ENCODE measurements at regions not wholly inside any gene's neighbourhood (a gene's known extent, or its start where the extent isn't known, plus 50 kb on each side); places are given as distances from the start of the nearest gene placed in this dataset.
"Not testable (repeated sequence)": the region's sequence is repeated elsewhere in the genome, so short reads cannot be mapped to it uniquely, and the experiment has no call there.

DNA sequence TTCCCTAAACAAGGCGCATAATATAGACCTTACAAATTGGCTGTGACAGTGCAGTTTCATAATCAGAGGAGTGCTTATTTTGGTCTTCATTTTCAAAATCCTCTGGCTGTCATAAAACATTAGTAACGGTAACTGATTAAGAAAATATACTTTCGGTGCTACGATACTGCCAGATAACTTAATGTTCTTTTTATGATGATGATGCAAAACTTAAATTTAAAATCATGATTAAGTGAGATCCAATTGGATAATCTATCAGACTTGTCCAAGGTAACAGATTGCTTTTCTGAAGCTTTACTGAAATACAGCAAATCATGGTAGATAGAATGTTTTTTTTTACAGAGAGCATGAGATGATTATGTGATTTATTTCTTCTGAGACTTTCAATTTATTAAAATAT is 364.2 kb upstream of the CNTN3 start:
- no peak for DNase-seq

GRCh38 chr3:74985028-74985904 is 370.8 kb upstream of the CNTN3 start:
- not testable (repeated sequence) for DNase-seq

GRCh38 chr3:74988095-74988494 is 373.6 kb upstream of the CNTN3 start:
- DNase-seq = no peak

DNA sequence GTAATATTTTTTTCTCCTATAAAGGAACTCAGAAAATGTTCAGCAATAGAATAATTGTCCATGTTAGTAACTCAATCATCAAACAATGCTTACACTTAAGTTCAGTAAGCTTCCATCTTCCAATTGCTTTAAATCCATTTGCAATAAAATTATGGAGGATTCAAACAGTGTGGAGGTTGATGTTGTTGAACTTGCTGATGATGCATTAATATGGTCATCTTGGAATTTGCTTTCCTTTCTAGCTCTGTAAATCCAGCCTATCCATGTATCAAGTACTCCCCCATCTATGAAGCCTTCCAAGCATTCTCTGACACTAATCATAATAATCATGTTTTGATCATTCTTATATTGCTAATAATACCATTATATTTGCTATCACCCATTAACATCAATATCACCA is 378.4 kb upstream of the CNTN3 start:
- DNase-seq = no peak

DNA sequence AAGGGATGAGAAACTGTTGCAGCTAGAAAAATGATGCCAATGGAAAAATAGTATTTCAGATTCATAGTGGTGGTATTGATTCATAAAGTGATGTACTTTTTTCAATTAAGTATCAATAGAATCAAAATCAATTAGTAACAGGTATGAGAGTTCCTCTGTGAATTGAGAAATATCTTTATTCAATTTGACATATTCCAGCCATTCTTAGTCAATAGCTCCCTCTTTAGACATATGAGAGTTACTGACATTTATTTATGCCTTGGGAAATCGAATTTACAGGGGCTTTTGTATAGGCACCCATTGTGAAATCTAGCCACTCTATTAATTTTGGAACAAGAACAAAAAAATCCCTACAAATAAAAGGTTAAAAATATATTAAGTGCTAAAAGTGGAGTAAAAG is 386.9 kb upstream of the CNTN3 start:
- DNase-seq = no peak

GRCh38 chr3:75012791-75013331 is 398.4 kb upstream of the CNTN3 start:
- no peak for DNase-seq

- DNase-seq = no peak
Measured at GRCh38 chr3:75014008-75014407, 399.5 kb upstream of the CNTN3 start.

DNA sequence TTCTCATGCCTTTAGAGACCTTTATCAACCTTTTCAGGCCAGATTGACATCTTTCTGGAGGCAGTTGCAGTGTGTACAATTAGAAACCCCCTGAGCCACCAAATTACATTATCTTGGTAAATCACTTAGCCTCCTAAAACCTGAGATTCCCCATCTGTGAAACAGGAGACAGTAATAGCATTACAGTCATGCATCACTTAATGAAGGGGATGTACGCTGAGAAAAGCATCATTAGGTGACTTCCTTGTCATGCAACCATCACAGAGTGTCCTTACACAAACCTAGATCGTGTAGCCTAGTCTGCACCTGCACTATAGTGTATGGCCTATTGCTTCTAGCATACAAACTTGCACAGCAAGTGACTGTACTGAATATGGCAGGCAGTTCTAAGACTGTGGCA is 400.8 kb upstream of the CNTN3 start:
- no peak for DNase-seq

DNA sequence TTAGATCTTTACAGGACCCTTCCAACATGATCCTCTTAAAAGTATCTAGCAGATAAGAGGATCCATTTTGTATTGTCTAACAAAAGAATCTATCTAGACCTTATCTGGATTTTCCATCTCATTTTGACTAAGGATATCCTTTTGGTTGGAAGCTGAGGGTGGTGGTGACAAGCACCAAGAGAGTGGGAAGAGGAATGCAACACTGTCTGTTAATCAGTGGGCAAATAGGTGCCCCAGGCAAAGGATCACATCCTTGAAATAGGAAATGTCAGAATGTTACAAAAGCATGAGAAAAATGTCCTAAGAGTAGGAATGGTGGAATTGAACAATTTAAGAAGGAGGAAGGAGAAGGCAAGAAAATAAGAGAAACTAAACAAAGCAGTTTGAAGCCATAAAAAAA is 420.7 kb upstream of the CNTN3 start:
- no peak for DNase-seq

DNA sequence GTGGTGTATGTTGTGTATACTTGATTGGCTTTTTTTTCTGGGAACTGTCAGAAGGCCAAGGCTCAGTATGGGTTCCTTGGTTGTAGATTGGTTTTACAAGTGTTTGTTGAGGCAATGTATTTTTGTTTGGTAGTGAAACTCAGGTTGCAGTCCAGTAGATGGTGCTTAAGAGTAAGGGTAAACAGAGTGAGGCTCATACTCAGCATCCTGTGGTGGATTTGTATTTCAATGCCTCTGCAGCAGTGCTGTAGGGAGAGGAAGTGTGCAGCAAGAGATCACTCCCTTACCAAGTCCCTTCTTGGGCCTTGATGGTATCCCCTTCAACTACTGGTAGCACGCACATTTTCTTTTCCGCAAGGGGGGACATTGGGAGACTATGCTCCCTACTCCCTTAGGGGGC is 428.5 kb upstream of the CNTN3 start:
- no peak for DNase-seq

DNA sequence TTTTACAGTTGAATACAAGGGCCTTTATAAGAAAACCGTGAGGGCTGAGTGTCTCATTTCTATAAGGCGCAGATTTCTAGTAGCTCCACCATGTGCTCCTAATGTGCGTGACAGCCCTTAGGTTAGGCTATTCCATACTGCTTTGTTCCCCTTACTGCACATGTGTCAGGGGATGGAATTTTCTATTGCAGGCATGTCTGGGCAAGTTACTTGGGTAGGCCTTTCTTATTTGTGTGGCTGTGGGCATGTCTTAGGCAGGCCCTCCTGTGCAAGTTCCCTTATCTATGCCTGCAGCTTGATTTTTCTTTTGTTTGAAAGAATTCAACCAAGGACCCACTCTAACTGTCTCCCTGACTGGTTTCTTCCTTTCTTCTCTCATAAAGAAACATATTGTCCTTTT is 434.2 kb upstream of the CNTN3 start:
- DNase-seq = no peak

- DNase-seq = no peak
Measured at GRCh38 chr3:75049533-75049932, 435.1 kb upstream of the CNTN3 start.

GRCh38 chr3:75059120-75059519 is 444.7 kb upstream of the CNTN3 start:
- DNase-seq = no peak

DNA sequence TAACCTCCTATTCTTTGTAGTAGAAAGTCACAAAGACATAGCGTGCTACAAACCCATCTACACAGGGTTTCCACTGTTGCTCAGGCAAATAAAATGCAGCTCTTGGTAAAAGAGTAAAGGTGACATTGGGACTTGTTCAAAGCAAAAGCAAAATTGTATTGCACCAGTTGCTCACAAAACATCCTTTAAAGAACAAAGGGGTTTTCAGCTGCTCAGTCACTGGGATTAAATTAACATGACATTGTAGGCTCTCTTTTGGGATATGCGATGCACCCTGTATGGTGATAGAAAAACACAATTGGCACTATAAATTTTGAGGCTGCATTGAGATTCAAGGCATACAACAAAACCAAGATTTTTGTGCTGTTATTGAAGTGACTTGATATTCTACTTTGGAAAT is 447.3 kb upstream of the CNTN3 start:
- no peak for DNase-seq

GRCh38 chr3:75075158-75075557 is 460.7 kb upstream of the CNTN3 start:
- no peak for DNase-seq

DNA sequence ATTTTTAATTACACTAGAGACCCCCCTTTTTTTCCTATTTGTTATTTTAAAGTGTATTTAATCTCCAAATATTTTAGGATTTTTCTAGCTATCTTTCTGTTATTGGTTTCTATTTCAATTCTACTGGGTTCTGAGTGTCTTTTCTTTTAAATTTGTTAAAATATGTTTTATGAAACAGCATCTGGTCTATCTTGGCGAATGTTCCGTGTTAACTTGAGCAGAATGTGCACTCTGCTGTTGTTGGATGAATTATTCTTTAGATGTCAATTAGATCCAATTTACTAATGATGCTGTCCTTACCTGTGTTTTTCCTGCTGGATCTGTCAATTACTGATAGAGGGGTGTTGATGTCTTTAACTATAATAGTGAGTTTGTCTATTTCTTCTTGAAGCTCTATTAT is 462.0 kb upstream of the CNTN3 start:
- no peak for DNase-seq

DNA sequence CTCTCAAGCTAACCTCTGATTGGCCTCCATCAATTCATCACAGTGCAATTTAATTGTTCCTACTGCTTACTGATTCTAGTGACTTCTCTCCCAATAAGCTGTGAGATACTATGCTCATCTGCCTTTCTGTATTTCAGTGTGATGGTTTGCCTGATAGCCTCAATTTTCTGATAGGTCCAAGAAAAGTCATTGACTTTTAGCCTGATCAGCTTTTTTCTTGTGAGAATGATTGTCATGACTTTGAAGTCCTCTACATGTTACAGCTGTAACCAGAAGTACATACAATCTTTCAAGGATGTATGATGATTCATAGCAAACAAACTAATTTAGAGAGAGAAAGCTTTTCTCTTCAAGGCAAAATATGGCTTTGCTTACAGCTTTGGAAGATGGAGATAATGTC is 463.8 kb upstream of the CNTN3 start:
- no peak for DNase-seq

- DNase-seq = no peak
Measured at GRCh38 chr3:75082845-75083244, 468.4 kb upstream of the CNTN3 start.

DNA sequence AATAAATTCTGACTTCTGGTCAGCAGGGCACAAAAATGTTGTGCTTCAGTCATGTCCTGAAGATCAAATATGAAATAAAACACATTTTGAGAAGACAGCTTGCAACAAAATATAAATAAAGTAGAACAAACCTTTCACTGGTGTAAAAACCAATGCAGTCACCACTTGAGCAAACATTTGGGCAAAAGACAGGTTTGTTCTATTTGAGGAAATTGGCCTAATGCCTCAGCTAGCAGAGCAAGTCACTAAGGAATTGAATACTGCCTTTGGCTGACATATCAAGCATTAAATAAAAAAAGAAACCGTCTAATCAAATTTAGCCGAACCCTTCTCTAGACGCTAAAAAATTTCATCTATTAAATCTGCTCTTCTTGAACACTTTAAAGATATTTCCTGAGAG is 475.4 kb upstream of the CNTN3 start:
- no peak for DNase-seq

- DNase-seq = no peak
Measured at GRCh38 chr3:75101329-75102147, 487.1 kb upstream of the CNTN3 start.

GRCh38 chr3:75110741-75111140 is 496.3 kb upstream of the CNTN3 start:
- no peak for DNase-seq

DNA sequence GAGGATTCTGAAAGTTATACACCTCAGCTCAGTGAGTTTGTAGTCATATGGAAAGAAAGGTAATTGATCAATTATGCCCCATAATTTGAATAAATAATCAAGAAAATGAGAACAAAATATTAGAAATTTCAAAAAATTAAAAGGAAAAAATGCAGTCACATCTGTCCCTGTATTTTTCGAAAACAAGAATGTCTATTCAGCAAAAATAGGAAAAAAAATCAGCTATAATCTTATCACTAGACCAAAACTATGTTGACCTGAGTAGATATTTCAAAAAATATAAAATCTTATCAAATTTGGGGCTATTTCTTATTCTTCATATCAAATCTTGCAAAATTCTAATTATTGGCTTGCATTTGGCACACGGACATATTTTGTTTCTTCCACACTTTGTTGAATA is 501.2 kb upstream of the CNTN3 start:
- no peak for DNase-seq

- DNase-seq = no peak
Measured at GRCh38 chr3:75118779-75119178, 504.3 kb upstream of the CNTN3 start.

DNA sequence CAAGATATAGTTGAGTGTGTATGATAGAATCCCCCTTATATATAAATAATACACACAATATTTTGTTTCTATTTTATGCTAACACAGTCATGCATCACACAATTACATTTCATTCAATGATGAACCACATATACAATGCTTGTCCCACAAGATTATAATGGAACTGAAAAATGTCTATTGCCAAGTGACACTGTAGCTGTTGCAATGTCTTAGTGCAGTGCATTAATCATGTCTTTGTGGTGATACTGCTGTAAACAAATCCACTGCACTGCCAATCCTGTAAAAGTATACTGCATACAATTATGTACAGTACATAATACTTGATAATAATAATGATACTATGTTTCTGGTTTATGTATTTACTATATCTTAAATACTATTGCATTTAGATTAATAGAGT is 512.1 kb upstream of the CNTN3 start:
- DNase-seq = no peak
